Lung (tissue), 11 donors: ENCODE measurements at regions not wholly inside any gene's neighbourhood (a gene's known extent, or its start where the extent isn't known, plus 50 kb on each side); places are given as distances from the start of the nearest gene placed in this dataset.
"Not testable (repeated sequence)": the region's sequence is repeated elsewhere in the genome, so short reads cannot be mapped to it uniquely, and the experiment has no call there.

Source experiments
- ATAC-seq: fragments of 200-7000 bp; cut with Tn5 transposase; one replicate; pipeline ENCODE4 v1.9.1; 2020; ENCODE audit warnings: moderate number of reproducible peaks; ENCODE audit not compliant: insufficient read depth, low FRiP score
- DNase-seq, 3 donors: peaks; one replicate each; pipeline ENCODE4 v3.0.0-alpha.2; 2013 to 2017
- H3K27ac ChIP-seq, 2 donors: one replicate each; pipeline ENCODE4 v1.5.1; 2013; ENCODE audit warnings: mild to moderate bottlenecking in 2 of 2, moderate library complexity in 2 of 2, control low read depth in 1 of 2, inconsistent platforms in 1 of 2, low read depth in 1 of 2, low read length in 1 of 2
- H3K27me3 ChIP-seq, 3 donors: one replicate each; pipeline ENCODE4 v1.5.1; 2013; ENCODE audit warnings: low read length in 2 of 3; ENCODE audit not compliant: control insufficient read depth in 3 of 3, insufficient read depth in 3 of 3
- H3K36me3 ChIP-seq, 4 donors: one replicate each; pipeline ENCODE4 v1.5.1; 2013; ENCODE audit warnings: low read length in 4 of 4, mild to moderate bottlenecking in 1 of 4, moderate library complexity in 1 of 4; ENCODE audit not compliant: control insufficient read depth in 4 of 4, insufficient read depth in 4 of 4
- H3K4me1 ChIP-seq, 5 donors: one replicate each; pipeline ENCODE4 v1.5.1; 2013; ENCODE audit warnings: low read length in 5 of 5, mild to moderate bottlenecking in 2 of 5, moderate library complexity in 1 of 5; ENCODE audit not compliant: control insufficient read depth in 5 of 5, insufficient read depth in 5 of 5
- H3K4me3 ChIP-seq: one replicate; pipeline ENCODE4 v1.5.1; 2013; ENCODE audit warnings: mild to moderate bottlenecking, control low read depth, moderate library complexity
- H3K9ac ChIP-seq, 2 donors: one replicate each; pipeline ENCODE4 v1.5.1; 2013; ENCODE audit warnings: low read length in 2 of 2, control low read depth in 1 of 2; ENCODE audit not compliant: insufficient read depth in 1 of 2
- H3K9me3 ChIP-seq, 4 donors: one replicate each; pipeline ENCODE4 v1.5.1; 2013; ENCODE audit warnings: low read length in 3 of 4, mild to moderate bottlenecking in 1 of 4, moderate library complexity in 1 of 4; ENCODE audit not compliant: control insufficient read depth in 4 of 4, insufficient read depth in 3 of 4
- CTCF ChIP-seq: IDR thresholded peaks from 2 replicates; pipeline ENCODE4 v1.5.1; 2012; ENCODE audit warnings: mild to moderate bottlenecking; ENCODE audit errors: control extremely low read depth, extremely low read depth
- WGBS, 2 donors: extraction: QIAGEN DNeasy Blood & Tissue Kit; methylation state at CpG; one replicate each; pipeline ENCODE4 v1.1.7; 2013; 5-methylcytosine and 5-hydroxymethylcytosine counted together
- donor health status: control.
- donor health status: control.
- donor health status: Bipolar disorder and iron deficiency.
- donor health status: healthy.
- donor health status: DM: yes; HTN: yes; CAD: no.

- Histone ChIP-seq H3K27ac (no peak overlapping the region), H3K36me3 (no peaks in the 10 kb centered on the region), H3K9ac (no peak overlapping the region), H3K4me1 (no peaks in the 10 kb centered on the region), H3K9me3 (no peaks in the 10 kb centered on the region), H3K27me3 (no peaks in the 10 kb centered on the region), H3K4me3 (no peak overlapping the region)
- ATAC-seq, result no peak
- 60 to 70% methylated on average over 4 of the region's 4 CpGs for WGBS, 2 donors
- no peak for DNase-seq
- TF ChIP-seq CTCF, result no peak
Measured at GRCh38 chr7:52352013-52352981, 683.1 kb upstream of the POM121L12 start.

- no peak overlapping the region for H3K27ac ChIP-seq
- peaks cover 0 to 10% (median 0%) of the 10 kb centered on the region in 4 donors for H3K9me3 ChIP-seq
- H3K36me3 ChIP-seq, result no peaks in the 10 kb centered on the region
- H3K27me3 ChIP-seq, result no peaks in the 10 kb centered on the region
- H3K4me3 ChIP-seq, result no peak overlapping the region
- no peak for ATAC-seq
- WGBS, 2 donors, result 56 to 74% methylated on average over 2 of the region's 2 CpGs
- no peak for TF ChIP-seq CTCF
- no peak overlapping the region for H3K9ac ChIP-seq
- no peaks in the 10 kb centered on the region for H3K4me1 ChIP-seq
- DNase-seq, result no peak
Measured at GRCh38 chr7:52344015-52344414, 691.4 kb upstream of the POM121L12 start.

DNA sequence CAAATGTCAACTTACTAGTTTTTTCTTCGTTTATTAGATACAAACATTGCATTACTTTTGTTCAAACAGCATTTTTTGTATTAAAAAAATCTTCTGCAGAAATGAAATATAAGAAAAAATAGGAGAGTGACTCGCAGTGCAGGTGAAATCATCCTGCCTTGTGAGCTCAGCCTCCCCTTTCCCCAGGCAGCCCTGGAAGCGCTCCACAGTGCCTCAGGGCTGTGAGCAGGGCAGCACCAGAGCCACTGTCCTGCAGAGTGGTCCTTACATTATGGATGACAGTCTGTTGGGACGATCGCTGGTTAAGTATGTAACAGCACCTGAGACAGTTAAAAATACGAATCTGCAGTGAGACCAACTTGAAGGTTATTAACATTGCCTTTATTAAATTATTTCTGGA lies 695.4 kb upstream of the POM121L12 start:
- Histone ChIP-seq H3K9ac (no peak overlapping the region), H3K27ac (no peak overlapping the region), H3K9me3 (peaks cover 0 to 6% (median 0%) of the 10 kb centered on the region in 4 donors), H3K36me3 (no peaks in the 10 kb centered on the region), H3K4me3 (no peak overlapping the region), H3K27me3 (no peaks in the 10 kb centered on the region), H3K4me1 (no peaks in the 10 kb centered on the region)
- no peak for TF ChIP-seq CTCF
- no peak for DNase-seq
- ATAC-seq, result no peak
- WGBS, 2 donors, result 71 to 77% methylated on average over 6 of the region's 6 CpGs

DNA sequence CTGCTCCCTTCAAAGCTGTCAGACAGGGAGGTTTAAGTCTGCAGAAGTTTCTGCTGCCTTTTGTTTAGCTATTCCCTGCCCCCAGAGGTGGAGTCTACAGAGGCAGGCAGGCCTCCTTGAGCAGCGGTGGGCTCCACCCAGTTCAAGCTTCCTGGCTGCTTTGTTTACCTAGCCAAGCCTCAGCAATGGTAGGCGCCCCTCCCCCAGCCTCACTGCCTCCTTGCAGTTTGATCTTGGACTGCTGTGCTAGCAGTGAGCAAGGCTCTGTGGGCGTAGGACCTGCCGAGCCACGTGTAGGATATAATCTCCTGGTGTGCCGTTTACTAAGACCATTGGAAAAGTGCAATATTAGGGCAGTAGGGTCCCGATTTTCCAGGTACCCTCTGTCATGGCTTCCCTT lies 707.1 kb upstream of the POM121L12 start:
- DNase-seq, H3K9me3 ChIP-seq, H3K4me1 ChIP-seq, H3K27me3 ChIP-seq, ATAC-seq, H3K4me3 ChIP-seq, H3K9ac ChIP-seq, H3K27ac ChIP-seq, H3K36me3 ChIP-seq: not testable (repeated sequence)
- WGBS, 2 donors, result 84 to 91% methylated on average over 7 of the region's 7 CpGs
